COR-L47 (cell line): ENCODE measurements at regions not wholly inside any gene's neighbourhood (a gene's known extent, or its start where the extent isn't known, plus 50 kb on each side); places are given as distances from the start of the nearest gene placed in this dataset.
"Not testable (repeated sequence)": the region's sequence is repeated elsewhere in the genome, so short reads cannot be mapped to it uniquely, and the experiment has no call there.

Source experiments
- DNase-seq: peaks from one replicate; lab custom pipeline; 2025; lab: John Stamatoyannopoulos, UW

GRCh38 chr14:37891500-37891899, 296.1 kb downstream of the TTC6 start:
- not testable (repeated sequence) for DNase-seq

GRCh38 chr14:37894463-37894862, 299.0 kb downstream of the TTC6 start:
- no peak for DNase-seq

- no peak for DNase-seq
Measured at GRCh38 chr14:37899365-37899764, 303.9 kb downstream of the TTC6 start.

- DNase-seq = no peak
Measured at GRCh38 chr14:37900561-37900960, 305.1 kb downstream of the TTC6 start.

- no peak for DNase-seq
Measured at GRCh38 chr14:37901978-37902377, 305.7 kb upstream of the SSTR1 start.

- DNase-seq = peak; percentile 52
Measured at GRCh38 chr14:37903343-37904191, 304.1 kb upstream of the SSTR1 start.

- no peak for DNase-seq
Measured at GRCh38 chr14:37924622-37925021, 283.1 kb upstream of the SSTR1 start.

- no peak for DNase-seq
Measured at GRCh38 chr14:37932008-37932407, 275.7 kb upstream of the SSTR1 start.

- DNase-seq = no peak
Measured at GRCh38 chr14:37932481-37932880, 275.2 kb upstream of the SSTR1 start.

- no peak for DNase-seq
Measured at GRCh38 chr14:37936971-37937370, 270.7 kb upstream of the SSTR1 start.

GRCh38 chr14:37939442-37940028, 268.2 kb upstream of the SSTR1 start:
- no peak for DNase-seq

GRCh38 chr14:37945959-37946358, 261.7 kb upstream of the SSTR1 start:
- no peak for DNase-seq

- DNase-seq = no peak
Measured at GRCh38 chr14:37946819-37947218, 260.9 kb upstream of the SSTR1 start.

- no peak for DNase-seq
Measured at GRCh38 chr14:37948266-37948665, 259.4 kb upstream of the SSTR1 start.

- no peak for DNase-seq
Measured at GRCh38 chr14:37968664-37969240, 239.0 kb upstream of the SSTR1 start.

GRCh38 chr14:37969511-37969979, 238.2 kb upstream of the SSTR1 start:
- no peak for DNase-seq

- no peak for DNase-seq
Measured at GRCh38 chr14:37970696-37971095, 237.0 kb upstream of the SSTR1 start.

GRCh38 chr14:37972941-37973887, 234.5 kb upstream of the SSTR1 start:
- no peak for DNase-seq

- no peak for DNase-seq
Measured at GRCh38 chr14:37974421-37974820, 233.3 kb upstream of the SSTR1 start.

GRCh38 chr14:37977481-37977880, 230.2 kb upstream of the SSTR1 start:
- DNase-seq = no peak

GRCh38 chr14:37985826-37986470, 221.8 kb upstream of the SSTR1 start:
- peak; percentile 36 for DNase-seq
